ENCODE measurements at regions not wholly inside any gene's neighbourhood (a gene's known extent, or its start where the extent isn't known, plus 50 kb on each side); places are given as distances from the start of the nearest gene placed in this dataset.
"Not testable (repeated sequence)": the region's sequence is repeated elsewhere in the genome, so short reads cannot be mapped to it uniquely, and the experiment has no call there.

GRCh38 chrX:66107860-66108259, 56.2 kb upstream of the HEPH start:
- H2AK5ac ChIP-seq (ENCODE audit: low read depth, low read length); H2BK12ac ChIP-seq (ENCODE audit: low read depth, low read length); H3K23ac ChIP-seq (ENCODE audit: insufficient read length); H4K8ac ChIP-seq (ENCODE audit: extremely low read depth, insufficient read depth, low read length); H3K27me3 ChIP-seq (replicated peaks in 1 of 4; ENCODE audit: control insufficient read depth in 3 of 4, extremely low read depth in 1 of 4, insufficient read depth in 3 of 4, low read length in 3 of 4); H2BK20ac ChIP-seq (ENCODE audit: low read length); H3K56ac ChIP-seq (replicated peaks; ENCODE audit: insufficient read length, low read depth, low read length); H2AFZ ChIP-seq (ENCODE audit: low read length); H3K4ac ChIP-seq (replicated peaks; ENCODE audit: insufficient read length, low read depth, low read length); H3K79me2 ChIP-seq (ENCODE audit: control insufficient read depth in 1 of 2, insufficient read depth in 2 of 2, low read length in 2 of 2); H2BK120ac ChIP-seq (replicated peaks; ENCODE audit: low read depth, low read length); H4K5ac ChIP-seq (ENCODE audit: insufficient read length, low read depth, low read length); H2BK15ac ChIP-seq (ENCODE audit: low read length); H3K4me2 ChIP-seq (ENCODE audit: insufficient read depth in 1 of 2, low read depth in 2 of 2, low read length in 2 of 2); H3K14ac ChIP-seq (ENCODE audit: insufficient read length); H3K79me1 ChIP-seq (ENCODE audit: low read depth, low read length); H3K4me1 ChIP-seq (replicated peaks in 1 of 4; ENCODE audit: control insufficient read depth in 3 of 4, insufficient read depth in 4 of 4, low read length in 3 of 4); H3K36me3 ChIP-seq (ENCODE audit: control insufficient read depth in 2 of 4, insufficient read depth in 4 of 4, low read length in 3 of 4); H3K18ac ChIP-seq (ENCODE audit: extremely low read depth, low read length); H3K4me3 ChIP-seq (ENCODE audit: extremely low read depth in 1 of 4, insufficient read depth in 2 of 4, low read depth in 3 of 4, low read length in 4 of 4); H3K9ac ChIP-seq (replicated peaks in 1 of 4; ENCODE audit: extremely low read depth in 1 of 4, low read depth in 3 of 4, low read length in 3 of 4); H3K9me3 ChIP-seq (ENCODE audit: insufficient read depth in 2 of 2, low read depth in 1 of 2, low read length in 1 of 2); H4K20me1 ChIP-seq (replicated peaks in 1 of 2; ENCODE audit: control insufficient read depth in 1 of 2, insufficient read depth in 2 of 2, low read length in 2 of 2); CTCF ChIA-PET (ENCODE audit: partially characterized antibody); H3K27ac ChIP-seq (ENCODE audit: low read depth, low read length); DNase-seq (ENCODE audit: low read depth in 1 of 2, low spot score in 2 of 2); POLR2A ChIA-PET (ENCODE audit: partially characterized antibody); H2BK5ac ChIP-seq (ENCODE audit: low read depth, low read length); H3K23me2 ChIP-seq (ENCODE audit: low read depth, low read length); H4K91ac ChIP-seq (replicated peaks; ENCODE audit: insufficient read length, low read length); FAIRE-seq: not testable (repeated sequence)
- 88% methylated on average over 2 of the region's 4 CpGs; no CpG with 5 or more reads in 1 of the 2 experiments for WGBS, 2 experiments (ENCODE audit: extremely low coverage in 1 of 2, insufficient coverage in 1 of 2, insufficient read length in 1 of 2, insufficient replicate concordance in 2 of 2, low coverage in 1 of 2, low lambda C conversion rate in 2 of 2, missing lambda C conversion rate in 1 of 2)

- H2BK12ac ChIP-seq (ENCODE audit: low read depth, low read length); H3K27me3 ChIP-seq (replicated peaks in 1 of 4; ENCODE audit: control insufficient read depth in 3 of 4, extremely low read depth in 1 of 4, insufficient read depth in 3 of 4, low read length in 3 of 4); H4K20me1 ChIP-seq (replicated peaks in 1 of 2; ENCODE audit: control insufficient read depth in 1 of 2, insufficient read depth in 2 of 2, low read length in 2 of 2); H2BK120ac ChIP-seq (replicated peaks; ENCODE audit: low read depth, low read length); H3K4me3 ChIP-seq (ENCODE audit: extremely low read depth in 1 of 4, insufficient read depth in 2 of 4, low read depth in 3 of 4, low read length in 4 of 4); H3K23ac ChIP-seq (ENCODE audit: insufficient read length); H3K9ac ChIP-seq (replicated peaks in 1 of 4; ENCODE audit: extremely low read depth in 1 of 4, low read depth in 3 of 4, low read length in 3 of 4); H2BK20ac ChIP-seq (ENCODE audit: low read length); CTCF ChIA-PET (ENCODE audit: partially characterized antibody); H3K23me2 ChIP-seq (ENCODE audit: low read depth, low read length); H4K5ac ChIP-seq (ENCODE audit: insufficient read length, low read depth, low read length); H3K4me2 ChIP-seq (ENCODE audit: insufficient read depth in 1 of 2, low read depth in 2 of 2, low read length in 2 of 2); H3K4me1 ChIP-seq (replicated peaks in 1 of 4; ENCODE audit: control insufficient read depth in 3 of 4, insufficient read depth in 4 of 4, low read length in 3 of 4); DNase-seq (ENCODE audit: low read depth in 1 of 2, low spot score in 2 of 2); POLR2A ChIA-PET (ENCODE audit: partially characterized antibody); H2BK5ac ChIP-seq (ENCODE audit: low read depth, low read length); H3K36me3 ChIP-seq (ENCODE audit: control insufficient read depth in 2 of 4, insufficient read depth in 4 of 4, low read length in 3 of 4); H3K4ac ChIP-seq (replicated peaks; ENCODE audit: insufficient read length, low read depth, low read length); H3K9me3 ChIP-seq (ENCODE audit: insufficient read depth in 2 of 2, low read depth in 1 of 2, low read length in 1 of 2); H4K91ac ChIP-seq (replicated peaks; ENCODE audit: insufficient read length, low read length); H3K79me2 ChIP-seq (ENCODE audit: control insufficient read depth in 1 of 2, insufficient read depth in 2 of 2, low read length in 2 of 2); H3K56ac ChIP-seq (replicated peaks; ENCODE audit: insufficient read length, low read depth, low read length); H2BK15ac ChIP-seq (ENCODE audit: low read length); H3K18ac ChIP-seq (ENCODE audit: extremely low read depth, low read length); H3K14ac ChIP-seq (ENCODE audit: insufficient read length); H2AK5ac ChIP-seq (ENCODE audit: low read depth, low read length); H4K8ac ChIP-seq (ENCODE audit: extremely low read depth, insufficient read depth, low read length); FAIRE-seq; H2AFZ ChIP-seq (ENCODE audit: low read length); H3K27ac ChIP-seq (ENCODE audit: low read depth, low read length); H3K79me1 ChIP-seq (ENCODE audit: low read depth, low read length): not testable (repeated sequence)
- 71% methylated on average over 3 of the region's 3 CpGs; no CpG with 5 or more reads in 1 of the 2 experiments for WGBS, 2 experiments (ENCODE audit: extremely low coverage in 1 of 2, insufficient coverage in 1 of 2, insufficient read length in 1 of 2, insufficient replicate concordance in 2 of 2, low coverage in 1 of 2, low lambda C conversion rate in 2 of 2, missing lambda C conversion rate in 1 of 2)
Observed at GRCh38 chrX:66102398-66102797, 61.6 kb upstream of the HEPH start.
